ENCODE measurements at regions not wholly inside any gene's neighbourhood (a gene's known extent, or its start where the extent isn't known, plus 50 kb on each side); places are given as distances from the start of the nearest gene placed in this dataset.

DNA sequence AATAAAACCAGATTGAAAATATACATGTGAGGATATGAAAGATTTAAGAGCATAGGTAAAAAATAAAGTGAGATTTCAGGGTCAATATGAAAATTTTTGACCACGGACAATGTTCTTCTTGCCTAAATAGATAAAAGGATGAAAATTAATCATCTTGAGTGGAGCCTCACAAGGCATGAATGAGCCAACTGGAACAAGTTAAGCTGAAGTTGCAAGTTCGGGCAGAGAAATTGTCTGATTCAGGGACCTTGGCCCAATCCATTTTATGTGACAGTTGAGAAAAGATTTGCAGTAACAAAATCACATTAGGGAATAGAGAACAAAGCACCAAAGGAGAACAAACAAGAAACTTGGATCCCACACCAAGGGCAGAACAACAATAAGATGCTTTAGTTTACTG lies 305.3 kb downstream of the TMX3 start:
- Mint-ChIP-seq H3K4me1 (no peaks in the 10 kb centered on the region), H3K4me3 (no peak overlapping the region), H3K36me3 (no peaks in the 10 kb centered on the region), H3K9me3 (no peaks in the 10 kb centered on the region), H3K27me3 (ENCODE audit: insufficient read depth, low read depth) (no peaks in the 10 kb centered on the region), H3K27ac (no peak overlapping the region)
- Histone ChIP-seq H4K20me1 (ENCODE audit: low read depth) (no peaks in the 10 kb centered on the region), H3K27ac (no peak overlapping the region), H2AFZ (replicated peaks) (no peak overlapping the region), H3K27me3 (no peaks in the 10 kb centered on the region), H3K36me3 (no peaks in the 10 kb centered on the region), H3K9me3 (ENCODE audit: low read depth) (no peaks in the 10 kb centered on the region), H3K4me1 (peaks cover 5% of the 10 kb centered on the region), H3K79me2 (ENCODE audit: low read depth) (no peaks in the 10 kb centered on the region), H3F3A (ENCODE audit: low read depth) (no peaks in the 10 kb centered on the region), H3K9ac (no peak overlapping the region), H3K4me2 (no peak overlapping the region), H3K4me3 (no peak overlapping the region)
- TF ChIP-seq, protein P1, sequence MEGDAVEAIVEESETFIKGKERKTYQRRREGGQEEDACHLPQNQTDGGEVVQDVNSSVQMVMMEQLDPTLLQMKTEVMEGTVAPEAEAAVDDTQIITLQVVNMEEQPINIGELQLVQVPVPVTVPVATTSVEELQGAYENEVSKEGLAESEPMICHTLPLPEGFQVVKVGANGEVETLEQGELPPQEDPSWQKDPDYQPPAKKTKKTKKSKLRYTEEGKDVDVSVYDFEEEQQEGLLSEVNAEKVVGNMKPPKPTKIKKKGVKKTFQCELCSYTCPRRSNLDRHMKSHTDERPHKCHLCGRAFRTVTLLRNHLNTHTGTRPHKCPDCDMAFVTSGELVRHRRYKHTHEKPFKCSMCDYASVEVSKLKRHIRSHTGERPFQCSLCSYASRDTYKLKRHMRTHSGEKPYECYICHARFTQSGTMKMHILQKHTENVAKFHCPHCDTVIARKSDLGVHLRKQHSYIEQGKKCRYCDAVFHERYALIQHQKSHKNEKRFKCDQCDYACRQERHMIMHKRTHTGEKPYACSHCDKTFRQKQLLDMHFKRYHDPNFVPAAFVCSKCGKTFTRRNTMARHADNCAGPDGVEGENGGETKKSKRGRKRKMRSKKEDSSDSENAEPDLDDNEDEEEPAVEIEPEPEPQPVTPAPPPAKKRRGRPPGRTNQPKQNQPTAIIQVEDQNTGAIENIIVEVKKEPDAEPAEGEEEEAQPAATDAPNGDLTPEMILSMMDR (IDR thresholded peaks at IDR 0.05), result no peak
- TF ChIP-seq EZH2phosphoT487 (IDR thresholded peaks at IDR 0.05) (no peak), EZH2 (IDR thresholded peaks at IDR 0.05) (no peak)
- DNase-seq (ENCODE audit: low spot score), result no peak

DNA sequence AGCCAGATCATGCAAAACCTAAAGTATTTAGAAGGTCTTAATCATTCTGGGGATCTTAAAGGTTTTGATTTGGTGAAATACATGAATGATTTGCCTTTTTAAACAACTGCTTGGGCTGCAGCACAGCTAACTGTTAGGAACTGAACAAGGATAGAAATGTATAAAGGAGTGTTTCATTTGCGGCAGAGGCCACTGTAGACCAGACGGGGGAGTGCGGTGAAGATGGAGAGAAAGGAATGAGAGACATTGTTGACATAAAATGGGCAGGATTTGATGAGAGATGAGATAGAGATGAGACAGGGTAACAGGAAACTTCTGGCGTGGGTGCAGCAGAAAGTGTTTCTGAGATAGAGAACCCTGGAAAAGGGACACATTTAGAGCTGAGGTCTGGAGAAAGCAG lies 308.1 kb downstream of the TMX3 start:
- H3K9ac ChIP-seq, result no peak overlapping the region
- H2AFZ ChIP-seq (replicated peaks), result no peak overlapping the region
- no peak overlapping the region for H3K4me3 ChIP-seq
- Mint-ChIP-seq H3K9me3 (peaks cover 2% of the 10 kb centered on the region), H3K4me1 (no peaks in the 10 kb centered on the region), H3K36me3 (no peaks in the 10 kb centered on the region), H3K27ac (no peak overlapping the region), H3K27me3 (ENCODE audit: insufficient read depth, low read depth) (no peaks in the 10 kb centered on the region), H3K4me3 (no peak overlapping the region)
- H3K4me1 ChIP-seq, result no peaks in the 10 kb centered on the region
- no peak for DNase-seq (ENCODE audit: low spot score)
- no peaks in the 10 kb centered on the region for H3F3A ChIP-seq (ENCODE audit: low read depth)
- H3K79me2 ChIP-seq (ENCODE audit: low read depth), result no peaks in the 10 kb centered on the region
- H3K36me3 ChIP-seq, result no peaks in the 10 kb centered on the region
- H3K4me2 ChIP-seq, result no peak overlapping the region
- H3K27ac ChIP-seq, result no peak overlapping the region
- H3K27me3 ChIP-seq, result no peaks in the 10 kb centered on the region
- no peaks in the 10 kb centered on the region for H3K9me3 ChIP-seq (ENCODE audit: low read depth)
- H4K20me1 ChIP-seq (ENCODE audit: low read depth), result no peaks in the 10 kb centered on the region
- TF ChIP-seq EZH2 (IDR thresholded peaks at IDR 0.05), result no peak
- TF ChIP-seq, protein P1 (IDR thresholded peaks at IDR 0.05), result no peak
- no peak for TF ChIP-seq EZH2phosphoT487 (IDR thresholded peaks at IDR 0.05)

DNA sequence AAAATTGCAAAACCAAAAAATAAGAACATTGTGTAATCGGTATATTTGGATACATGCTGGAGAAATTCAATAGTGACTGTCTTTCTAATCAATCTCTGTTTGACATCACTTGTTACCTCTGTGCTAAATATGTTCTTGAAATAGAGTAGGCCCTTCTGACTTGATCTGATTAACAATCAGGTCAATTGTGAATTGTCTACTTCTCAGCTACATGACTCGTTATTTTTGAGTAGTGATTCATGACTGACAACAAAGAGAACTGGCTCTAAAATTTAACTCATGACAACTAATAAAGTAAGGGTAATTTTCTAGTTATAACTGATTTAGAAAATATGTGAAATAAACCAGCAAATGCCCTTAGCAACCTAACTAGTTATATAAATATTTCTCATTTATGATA lies 312.1 kb downstream of the TMX3 start:
- Mint-ChIP-seq H3K36me3 (no peaks in the 10 kb centered on the region), H3K27me3 (ENCODE audit: insufficient read depth, low read depth) (no peaks in the 10 kb centered on the region), H3K9me3 (peaks cover 2% of the 10 kb centered on the region), H3K4me1 (no peaks in the 10 kb centered on the region), H3K27ac (no peak overlapping the region), H3K4me3 (no peak overlapping the region)
- Histone ChIP-seq H3F3A (ENCODE audit: low read depth) (no peaks in the 10 kb centered on the region), H3K4me2 (no peak overlapping the region), H4K20me1 (ENCODE audit: low read depth) (no peaks in the 10 kb centered on the region), H3K27ac (no peak overlapping the region), H3K4me3 (no peak overlapping the region), H3K9ac (no peak overlapping the region), H3K36me3 (no peaks in the 10 kb centered on the region), H3K27me3 (no peaks in the 10 kb centered on the region), H3K4me1 (no peaks in the 10 kb centered on the region), H3K79me2 (ENCODE audit: low read depth) (no peaks in the 10 kb centered on the region), H3K9me3 (ENCODE audit: low read depth) (no peaks in the 10 kb centered on the region), H2AFZ (replicated peaks) (no peak overlapping the region)
- no peak for TF ChIP-seq EZH2phosphoT487 (IDR thresholded peaks at IDR 0.05)
- TF ChIP-seq, protein P1 (IDR thresholded peaks at IDR 0.05), result no peak
- no peak for DNase-seq (ENCODE audit: low spot score)

DNA sequence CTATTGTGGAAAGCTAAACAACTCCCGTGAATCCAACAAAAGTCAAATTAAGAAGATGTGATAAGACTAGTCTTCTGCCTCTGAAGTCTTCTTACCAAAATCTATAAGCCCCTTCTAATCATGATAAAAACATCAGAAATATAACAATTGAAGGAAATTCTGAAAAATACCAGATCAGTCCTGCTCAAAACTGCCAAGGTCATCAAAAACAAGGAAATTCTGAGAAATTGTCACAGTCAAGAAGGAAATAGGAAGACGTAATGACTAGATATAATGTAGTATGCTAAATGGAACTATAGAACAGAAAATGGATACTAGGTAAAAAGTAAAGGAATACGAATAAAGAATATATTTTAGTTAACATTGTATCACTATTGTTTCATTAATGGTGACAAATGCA lies 314.0 kb downstream of the TMX3 start:
- Mint-ChIP-seq H3K27me3 (ENCODE audit: insufficient read depth, low read depth) (no peaks in the 10 kb centered on the region), H3K36me3 (no peaks in the 10 kb centered on the region), H3K4me1 (no peaks in the 10 kb centered on the region), H3K9me3 (peaks cover 2% of the 10 kb centered on the region), H3K4me3 (no peak overlapping the region), H3K27ac (no peak overlapping the region)
- Histone ChIP-seq H3K9me3 (ENCODE audit: low read depth) (no peaks in the 10 kb centered on the region), H3K4me3 (no peak overlapping the region), H4K20me1 (ENCODE audit: low read depth) (no peaks in the 10 kb centered on the region), H3K27me3 (no peaks in the 10 kb centered on the region), H3K4me2 (no peak overlapping the region), H2AFZ (replicated peaks) (no peak overlapping the region), H3K9ac (no peak overlapping the region), H3K36me3 (no peaks in the 10 kb centered on the region), H3K79me2 (ENCODE audit: low read depth) (no peaks in the 10 kb centered on the region), H3F3A (ENCODE audit: low read depth) (no peaks in the 10 kb centered on the region), H3K4me1 (no peaks in the 10 kb centered on the region), H3K27ac (no peak overlapping the region)
- no peak for DNase-seq (ENCODE audit: low spot score)
- TF ChIP-seq, protein P1 (IDR thresholded peaks at IDR 0.05), result no peak
